Psoas muscle (tissue), 7 donors: ENCODE measurements at regions not wholly inside any gene's neighbourhood (a gene's known extent, or its start where the extent isn't known, plus 50 kb on each side); places are given as distances from the start of the nearest gene placed in this dataset.

ENCODE experiments used
- ATAC-seq, 4 donors: fragments of 200-7000 bp; cut with Tn5 transposase; one replicate each; pipeline ENCODE4 v1.9.1; 2020; ENCODE audit warnings: moderate library complexity in 3 of 4, mild to moderate bottlenecking in 2 of 4
- DNase-seq, 2 donors: peaks; one replicate each; pipeline ENCODE4 v3.0.0-alpha.2; 2020
- H3K27ac ChIP-seq: fragments of 200-600 bp; one replicate; pipeline ENCODE4 v1.8.0; 2022
- H3K27me3 ChIP-seq, 3 donors: fragments of 200-600 bp in 1 of 3; one replicate each; pipeline versions ENCODE4 v1.6.1 to v1.8.0; 2013 to 2022; ENCODE audit warnings: low read length in 2 of 3, mild to moderate bottlenecking in 2 of 3, moderate library complexity in 1 of 3; ENCODE audit not compliant: insufficient read depth in 3 of 3
- H3K36me3 ChIP-seq, 2 donors: fragments of 200-600 bp in 1 of 2; one replicate each; pipeline versions ENCODE4 v1.6.1 to v1.8.0; 2013 to 2022; ENCODE audit warnings: low read depth in 1 of 2, mild to moderate bottlenecking in 1 of 2, moderate library complexity in 1 of 2; ENCODE audit not compliant: insufficient read depth in 1 of 2
- H3K4me1 ChIP-seq: fragments of 200-600 bp; one replicate; pipeline ENCODE4 v1.8.0; 2022
- H3K4me3 ChIP-seq: fragments of 200-600 bp; one replicate; pipeline ENCODE4 v1.8.0; 2022; ENCODE audit warnings: mild to moderate bottlenecking
- H3K9me3 ChIP-seq: fragments of 200-600 bp; one replicate; pipeline ENCODE4 v1.8.0; 2022
- WGBS, 3 donors: extraction: QIAGEN DNeasy Blood & Tissue Kit; methylation state at CpG; one replicate each; pipeline versions ENCODE4 v1.1.6 to v1.1.7; 2013; 5-methylcytosine and 5-hydroxymethylcytosine counted together
- intact Hi-C, 2 donors: fragments of 100-400 bp; cut with DNase I; formaldehyde crosslinking; loops; one replicate each; pipeline versions ENCODE4 v1.11.0 to v1.14.2; 2022
- TF ChIP-seq, protein P1 (sequence below): fragments of 200-600 bp; IDR thresholded peaks from one replicate; pipeline ENCODE4 v1.8.0; 2022; ENCODE audit warnings: antibody characterized with exemption
- donor health status: healthy with polysubstance abuse.
- donor health status: DM: no; HTN: no; CAD: no; lungs with moderate emphysema.
- donor health status: Bipolar disorder and iron deficiency.
- donor health status: healthy.
- donor health status: DM: yes; HTN: yes; CAD: no.
- donor health status: DM: no; HTN: no; CAD: no.
- donor health status: DM: yes; HTN: yes; CAD: no.

DNA sequence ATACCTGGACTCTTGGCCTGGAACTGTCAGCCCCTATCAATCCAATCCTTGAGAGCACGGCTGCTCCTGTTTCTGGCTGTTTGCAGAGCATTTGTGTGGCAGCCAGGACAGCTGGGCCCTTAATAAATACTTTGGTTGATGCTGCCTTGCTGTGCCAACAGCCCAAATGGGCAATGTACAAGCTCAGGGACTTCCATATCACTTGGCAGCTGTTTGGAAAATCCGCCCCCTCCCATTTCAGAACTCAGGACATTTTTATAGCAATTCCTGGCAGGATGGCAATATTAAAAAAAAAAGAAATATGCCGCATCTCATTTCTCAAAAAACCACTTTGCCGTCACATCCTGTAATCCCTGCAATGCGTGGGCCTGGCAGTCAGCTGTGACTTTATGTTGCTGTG is 218.9 kb downstream of the HS3ST1 start:
- ATAC-seq (no peak), DNase-seq (no peak)
- TF ChIP-seq, protein P1, sequence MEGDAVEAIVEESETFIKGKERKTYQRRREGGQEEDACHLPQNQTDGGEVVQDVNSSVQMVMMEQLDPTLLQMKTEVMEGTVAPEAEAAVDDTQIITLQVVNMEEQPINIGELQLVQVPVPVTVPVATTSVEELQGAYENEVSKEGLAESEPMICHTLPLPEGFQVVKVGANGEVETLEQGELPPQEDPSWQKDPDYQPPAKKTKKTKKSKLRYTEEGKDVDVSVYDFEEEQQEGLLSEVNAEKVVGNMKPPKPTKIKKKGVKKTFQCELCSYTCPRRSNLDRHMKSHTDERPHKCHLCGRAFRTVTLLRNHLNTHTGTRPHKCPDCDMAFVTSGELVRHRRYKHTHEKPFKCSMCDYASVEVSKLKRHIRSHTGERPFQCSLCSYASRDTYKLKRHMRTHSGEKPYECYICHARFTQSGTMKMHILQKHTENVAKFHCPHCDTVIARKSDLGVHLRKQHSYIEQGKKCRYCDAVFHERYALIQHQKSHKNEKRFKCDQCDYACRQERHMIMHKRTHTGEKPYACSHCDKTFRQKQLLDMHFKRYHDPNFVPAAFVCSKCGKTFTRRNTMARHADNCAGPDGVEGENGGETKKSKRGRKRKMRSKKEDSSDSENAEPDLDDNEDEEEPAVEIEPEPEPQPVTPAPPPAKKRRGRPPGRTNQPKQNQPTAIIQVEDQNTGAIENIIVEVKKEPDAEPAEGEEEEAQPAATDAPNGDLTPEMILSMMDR = no peak
- H3K36me3 ChIP-seq = no peaks in the 10 kb centered on the region
- H3K27ac ChIP-seq = no peak overlapping the region
- WGBS, 3 donors = 27 to 45% (median 29%) methylated on average over 5 of the region's 5 CpGs
- no peaks in the 10 kb centered on the region for H3K9me3 ChIP-seq
- no peaks in the 10 kb centered on the region for H3K27me3 ChIP-seq
- H3K4me3 ChIP-seq = no peak overlapping the region
- H3K4me1 ChIP-seq = no peaks in the 10 kb centered on the region
- intact Hi-C loops = no loop called here

DNA sequence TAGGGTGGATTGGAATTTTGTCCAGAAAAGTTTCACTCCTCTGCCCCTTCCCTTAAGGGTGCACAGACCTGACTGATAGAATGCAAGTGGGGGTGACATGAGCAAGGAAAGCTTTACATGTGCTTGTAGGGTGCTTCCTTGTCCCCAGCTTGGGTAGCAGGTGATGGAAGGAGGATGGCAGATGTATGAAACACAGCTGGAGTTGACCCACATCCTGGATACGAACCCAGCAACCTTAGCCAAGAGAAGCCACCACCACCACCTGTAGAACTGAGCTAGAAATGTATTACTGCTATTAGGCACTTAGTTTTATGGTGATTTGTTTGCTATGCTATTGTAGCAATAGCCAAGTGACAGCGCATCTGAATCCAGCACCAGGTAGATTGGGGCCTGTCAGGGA is 227.4 kb downstream of the HS3ST1 start:
- Histone ChIP-seq H3K4me1 (no peaks in the 10 kb centered on the region), H3K36me3 (no peaks in the 10 kb centered on the region), H3K4me3 (no peak overlapping the region), H3K9me3 (no peaks in the 10 kb centered on the region), H3K27ac (no peak overlapping the region), H3K27me3 (peaks cover 0 to 3% (median 0%) of the 10 kb centered on the region in 3 donors)
- DNase-seq (no peak), ATAC-seq (no peak)
- intact Hi-C loops = no loop called here
- 67 to 82% (median 71%) methylated on average over 2 of the region's 2 CpGs for WGBS, 3 donors
- TF ChIP-seq, protein P1 = no peak

DNA sequence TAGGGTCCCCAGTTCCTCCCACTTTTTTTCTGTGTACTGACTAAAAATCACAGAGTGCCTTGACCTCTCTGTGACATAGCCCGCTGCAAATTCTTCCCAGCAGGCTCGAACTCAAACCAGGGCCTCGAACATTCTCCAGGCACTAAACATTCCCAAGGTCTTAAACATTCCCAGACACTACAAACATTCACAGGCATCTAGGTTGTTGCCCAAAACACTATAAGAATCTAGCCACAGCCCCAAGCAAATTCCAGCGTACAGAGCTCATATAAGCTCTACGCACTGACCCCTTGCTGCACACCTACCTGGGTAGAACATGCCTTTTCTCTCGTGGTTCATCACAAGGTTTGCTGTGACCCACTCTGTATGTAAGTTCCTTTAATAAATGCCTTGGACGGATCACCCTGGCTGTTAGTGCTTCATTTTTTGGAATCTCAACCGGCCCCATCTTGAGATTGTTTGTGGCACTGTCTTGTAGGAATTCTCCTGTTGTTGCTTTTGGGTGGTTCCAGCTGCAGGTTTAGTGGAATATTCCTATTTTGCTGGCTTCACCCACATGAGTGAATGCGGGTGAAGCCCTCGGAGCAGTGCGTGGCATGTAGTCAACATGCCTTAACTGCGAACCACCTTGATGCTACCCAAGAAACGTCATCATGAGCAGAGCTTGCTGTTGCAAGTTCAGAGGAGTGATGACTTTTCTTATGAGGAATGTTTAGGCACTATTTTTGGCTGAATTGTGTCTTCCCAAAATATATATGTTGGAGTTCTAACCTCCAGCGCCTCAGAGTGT is 230.0 kb downstream of the HS3ST1 start:
- DNase-seq (no peak), ATAC-seq (no peak)
- no peak overlapping the region for H3K27ac ChIP-seq
- H3K4me1 ChIP-seq = no peaks in the 10 kb centered on the region
- intact Hi-C loops = no loop called here
- TF ChIP-seq, protein P1 = no peak
- 89 to 90% (median 89%) methylated on average over 14 of the region's 14 CpGs for WGBS, 3 donors
- H3K27me3 ChIP-seq = peaks cover 0 to 3% (median 0%) of the 10 kb centered on the region in 3 donors
- no peaks in the 10 kb centered on the region for H3K9me3 ChIP-seq
- no peak overlapping the region for H3K4me3 ChIP-seq
- no peaks in the 10 kb centered on the region for H3K36me3 ChIP-seq

DNA sequence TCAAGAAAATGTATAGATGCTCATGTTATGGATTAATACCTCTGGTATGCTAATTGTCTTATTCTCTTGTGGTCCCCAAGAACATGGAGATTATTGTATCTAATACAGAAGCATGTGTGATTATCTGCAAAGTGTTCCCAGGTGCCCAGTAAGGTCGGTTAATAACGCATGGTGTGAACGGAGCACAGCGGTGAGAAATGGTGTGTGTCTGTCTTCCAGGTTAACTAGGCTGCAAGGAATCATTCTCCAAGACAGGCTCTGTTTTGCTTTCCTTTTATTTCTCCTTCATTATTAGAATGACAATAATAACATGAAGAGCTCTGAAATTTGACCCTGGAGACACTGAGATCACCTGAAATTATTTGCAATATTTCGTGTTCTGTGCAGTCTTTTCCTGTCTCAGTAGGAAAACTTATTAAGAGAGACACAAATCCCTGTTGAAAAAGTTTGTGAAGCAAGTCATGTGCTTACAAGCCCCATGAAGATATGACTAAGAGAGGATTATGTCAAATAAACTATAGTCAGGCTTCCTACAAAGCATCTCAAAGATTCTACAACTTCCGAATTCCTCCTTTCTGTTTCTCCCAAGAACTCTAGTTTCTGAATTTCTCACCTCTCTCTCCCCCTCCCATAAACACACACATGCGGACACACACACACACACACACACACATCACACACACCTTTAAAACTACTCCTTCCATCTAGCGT is 230.9 kb downstream of the HS3ST1 start:
- DNase-seq (no peak), ATAC-seq (no peak)
- Histone ChIP-seq H3K27me3 (peaks cover 0 to 3% (median 0%) of the 10 kb centered on the region in 3 donors), H3K4me1 (no peaks in the 10 kb centered on the region), H3K4me3 (no peak overlapping the region), H3K27ac (no peak overlapping the region), H3K36me3 (no peaks in the 10 kb centered on the region), H3K9me3 (no peaks in the 10 kb centered on the region)
- WGBS, 3 donors = 77 to 81% (median 79%) methylated on average over 8 of the region's 8 CpGs
- intact Hi-C loops = no loop called here
- TF ChIP-seq, protein P1 = no peak
